ENCODE measurements at regions not wholly inside any gene's neighbourhood (a gene's known extent, or its start where the extent isn't known, plus 50 kb on each side); places are given as distances from the start of the nearest gene placed in this dataset.

GRCh38 chr9:11595756-11596155 lies 983.0 kb upstream of the PTPRD start:
- no peaks in the 10 kb centered on the region for H3K36me3 ChIP-seq (ENCODE audit: low read depth)
- TF ChIP-seq CTCF (IDR thresholded peaks at IDR 0.05; ENCODE audit: poor library complexity, severe bottlenecking): no peak
- H3K4me3 ChIP-seq (ENCODE audit: severe bottlenecking): no peak overlapping the region
- ATAC-seq (ENCODE audit: low read depth) (no peak), DNase-seq (ENCODE audit: low spot score) (no peak)
- H3K4me1 ChIP-seq (ENCODE audit: insufficient read depth, poor library complexity, severe bottlenecking): no peaks in the 10 kb centered on the region
- no peak overlapping the region for H3K27ac ChIP-seq (ENCODE audit: poor library complexity, severe bottlenecking)
- no peaks in the 10 kb centered on the region for H3K27me3 ChIP-seq (ENCODE audit: insufficient read depth, poor library complexity, severe bottlenecking)
- no peaks in the 10 kb centered on the region for H3K9me3 ChIP-seq (ENCODE audit: severe bottlenecking)

- ATAC-seq (ENCODE audit: low read depth) (no peak), DNase-seq (ENCODE audit: low spot score) (peak; percentile 28)
- Histone ChIP-seq H3K27ac (ENCODE audit: poor library complexity, severe bottlenecking) (no peak overlapping the region), H3K36me3 (ENCODE audit: low read depth) (no peaks in the 10 kb centered on the region), H3K27me3 (ENCODE audit: insufficient read depth, poor library complexity, severe bottlenecking) (no peaks in the 10 kb centered on the region), H3K9me3 (ENCODE audit: severe bottlenecking) (no peaks in the 10 kb centered on the region), H3K4me1 (ENCODE audit: insufficient read depth, poor library complexity, severe bottlenecking) (no peaks in the 10 kb centered on the region), H3K4me3 (ENCODE audit: severe bottlenecking) (no peak overlapping the region)
- no peak for TF ChIP-seq CTCF (IDR thresholded peaks at IDR 0.05; ENCODE audit: poor library complexity, severe bottlenecking)
Measured at GRCh38 chr9:11618241-11618805, 1005.5 kb upstream of the PTPRD start.

GRCh38 chr9:11632691-11633090 lies 1019.9 kb upstream of the PTPRD start:
- Histone ChIP-seq H3K27ac (ENCODE audit: poor library complexity, severe bottlenecking) (no peak overlapping the region), H3K36me3 (ENCODE audit: low read depth) (no peaks in the 10 kb centered on the region), H3K9me3 (ENCODE audit: severe bottlenecking) (no peaks in the 10 kb centered on the region), H3K27me3 (ENCODE audit: insufficient read depth, poor library complexity, severe bottlenecking) (no peaks in the 10 kb centered on the region), H3K4me3 (ENCODE audit: severe bottlenecking) (no peak overlapping the region), H3K4me1 (ENCODE audit: insufficient read depth, poor library complexity, severe bottlenecking) (no peaks in the 10 kb centered on the region)
- ATAC-seq (ENCODE audit: low read depth) (no peak), DNase-seq (ENCODE audit: low spot score) (no peak)
- no peak for TF ChIP-seq CTCF (IDR thresholded peaks at IDR 0.05; ENCODE audit: poor library complexity, severe bottlenecking)

GRCh38 chr9:11646831-11647230 lies 1034.0 kb upstream of the PTPRD start:
- H3K27me3 ChIP-seq (ENCODE audit: insufficient read depth, poor library complexity, severe bottlenecking): peaks cover 3% of the 10 kb centered on the region
- no peak overlapping the region for H3K27ac ChIP-seq (ENCODE audit: poor library complexity, severe bottlenecking)
- TF ChIP-seq CTCF (IDR thresholded peaks at IDR 0.05; ENCODE audit: poor library complexity, severe bottlenecking): no peak
- no peaks in the 10 kb centered on the region for H3K9me3 ChIP-seq (ENCODE audit: severe bottlenecking)
- H3K4me3 ChIP-seq (ENCODE audit: severe bottlenecking): no peak overlapping the region
- H3K4me1 ChIP-seq (ENCODE audit: insufficient read depth, poor library complexity, severe bottlenecking): no peaks in the 10 kb centered on the region
- DNase-seq (ENCODE audit: low spot score): no peak
- no peaks in the 10 kb centered on the region for H3K36me3 ChIP-seq (ENCODE audit: low read depth)
- ATAC-seq (ENCODE audit: low read depth): no peak

- peaks cover 10% of the 10 kb centered on the region for H3K27me3 ChIP-seq (ENCODE audit: insufficient read depth, poor library complexity, severe bottlenecking)
- H3K4me1 ChIP-seq (ENCODE audit: insufficient read depth, poor library complexity, severe bottlenecking): no peaks in the 10 kb centered on the region
- no peak overlapping the region for H3K4me3 ChIP-seq (ENCODE audit: severe bottlenecking)
- no peak for ATAC-seq (ENCODE audit: low read depth)
- no peak for TF ChIP-seq CTCF (IDR thresholded peaks at IDR 0.05; ENCODE audit: poor library complexity, severe bottlenecking)
- no peak overlapping the region for H3K27ac ChIP-seq (ENCODE audit: poor library complexity, severe bottlenecking)
- no peaks in the 10 kb centered on the region for H3K36me3 ChIP-seq (ENCODE audit: low read depth)
- no peak for DNase-seq (ENCODE audit: low spot score)
- H3K9me3 ChIP-seq (ENCODE audit: severe bottlenecking): no peaks in the 10 kb centered on the region
Measured at GRCh38 chr9:11653867-11654266, 1039.3 kb upstream of the TYRP1 start.

All from RWPE2 (cell line).